Uterus (tissue), 3 donors: ENCODE measurements at regions not wholly inside any gene's neighbourhood (a gene's known extent, or its start where the extent isn't known, plus 50 kb on each side); places are given as distances from the start of the nearest gene placed in this dataset.

Experiments
- DNase-seq, 2 donors: peaks; one replicate each; pipeline ENCODE4 v3.0.0-alpha.2; 2019 to 2020
- H3K27ac ChIP-seq, 2 donors: fragments of 200-600 bp; sonication (generic); 1 replicate in 1 of 2; 2 replicates in 1 of 2; pipeline ENCODE4 v1.5.1; 2016 to 2018
- H3K27me3 ChIP-seq, 2 donors: fragments of 200-600 bp; sonication (generic); one replicate each; pipeline ENCODE4 v1.5.1; 2018 to 2019; ENCODE audit warnings: control low read depth in 1 of 2
- H3K36me3 ChIP-seq, 2 donors: fragments of 200-600 bp; sonication (generic); one replicate each; pipeline ENCODE4 v1.5.1; 2019; ENCODE audit warnings: control low read depth in 1 of 2
- H3K4me1 ChIP-seq, 2 donors: fragments of 200-600 bp; sonication (generic); one replicate each; pipeline ENCODE4 v1.5.1; 2018 to 2019; ENCODE audit warnings: control low read depth in 1 of 2
- H3K4me3 ChIP-seq, 2 donors: fragments of 200-600 bp; sonication (generic); 1 replicate in 1 of 2; 2 replicates in 1 of 2; pipeline ENCODE4 v1.5.1; 2018 to 2019; ENCODE audit warnings: mild to moderate bottlenecking in 1 of 2
- H3K9me3 ChIP-seq, 2 donors: fragments of 200-600 bp; sonication (generic); one replicate each; pipeline ENCODE4 v1.5.1; 2019; ENCODE audit warnings: control low read depth in 1 of 2
- POLR2A ChIP-seq, 2 donors: fragments of 450-650 bp; IDR thresholded peaks; one replicate each; pipeline ENCODE4 v1.6.1; 2016; ENCODE audit warnings: antibody characterized with exemption in 2 of 2, mild to moderate bottlenecking in 1 of 2, moderate library complexity in 1 of 2
- intact Hi-C: fragments of 100-400 bp; cut with DNase I; formaldehyde crosslinking; loops from one replicate; pipeline ENCODE4 v1.15.1; 2023; ENCODE audit warnings: low total_unique reads
- TF ChIP-seq, protein P1 (sequence below), 4 experiments: fragments of 200-600 bp in 2 of 4; fragments of 450-650 bp in 2 of 4; sonication (generic) in 2 of 4; IDR thresholded peaks; one replicate each; pipeline ENCODE4 v1.5.1; 2016 to 2019; ENCODE audit warnings: antibody characterized with exemption in 4 of 4, mild to moderate bottlenecking in 2 of 4, moderate library complexity in 1 of 4
- donor health status: DM: yes; HTN: yes; CAD: no.

DNA sequence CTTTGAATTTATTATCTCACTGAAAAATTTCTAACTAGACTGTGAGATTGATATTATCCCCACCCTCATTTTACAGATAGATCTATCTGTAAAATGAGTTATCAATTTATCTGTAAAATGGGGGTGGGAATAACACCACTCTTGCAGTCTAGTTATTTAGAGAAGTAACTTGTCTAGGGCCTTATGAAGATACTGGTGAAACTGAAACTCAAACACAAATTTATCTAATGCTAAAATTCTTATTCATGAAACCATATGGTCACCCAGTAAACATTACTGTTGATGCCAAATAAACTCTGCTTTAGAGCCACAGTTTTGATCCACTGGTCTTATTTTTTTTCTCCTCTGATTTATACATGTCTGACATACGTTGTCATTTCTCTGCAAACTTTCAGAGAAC lies 52.1 kb upstream of the SMIM36 start:
- no peak for DNase-seq
- H3K27ac ChIP-seq, result no peak overlapping the region
- H3K4me1 ChIP-seq, result no peaks in the 10 kb centered on the region
- H3K36me3 ChIP-seq, result no peaks in the 10 kb centered on the region
- H3K4me3 ChIP-seq, result no peak overlapping the region
- no peaks in the 10 kb centered on the region for H3K9me3 ChIP-seq
- H3K27me3 ChIP-seq, result no peaks in the 10 kb centered on the region
- intact Hi-C loops, result no loop called here
- TF ChIP-seq POLR2A (IDR thresholded peaks at IDR 0.05), result no peak
- TF ChIP-seq, protein P1, sequence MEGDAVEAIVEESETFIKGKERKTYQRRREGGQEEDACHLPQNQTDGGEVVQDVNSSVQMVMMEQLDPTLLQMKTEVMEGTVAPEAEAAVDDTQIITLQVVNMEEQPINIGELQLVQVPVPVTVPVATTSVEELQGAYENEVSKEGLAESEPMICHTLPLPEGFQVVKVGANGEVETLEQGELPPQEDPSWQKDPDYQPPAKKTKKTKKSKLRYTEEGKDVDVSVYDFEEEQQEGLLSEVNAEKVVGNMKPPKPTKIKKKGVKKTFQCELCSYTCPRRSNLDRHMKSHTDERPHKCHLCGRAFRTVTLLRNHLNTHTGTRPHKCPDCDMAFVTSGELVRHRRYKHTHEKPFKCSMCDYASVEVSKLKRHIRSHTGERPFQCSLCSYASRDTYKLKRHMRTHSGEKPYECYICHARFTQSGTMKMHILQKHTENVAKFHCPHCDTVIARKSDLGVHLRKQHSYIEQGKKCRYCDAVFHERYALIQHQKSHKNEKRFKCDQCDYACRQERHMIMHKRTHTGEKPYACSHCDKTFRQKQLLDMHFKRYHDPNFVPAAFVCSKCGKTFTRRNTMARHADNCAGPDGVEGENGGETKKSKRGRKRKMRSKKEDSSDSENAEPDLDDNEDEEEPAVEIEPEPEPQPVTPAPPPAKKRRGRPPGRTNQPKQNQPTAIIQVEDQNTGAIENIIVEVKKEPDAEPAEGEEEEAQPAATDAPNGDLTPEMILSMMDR (IDR thresholded peaks at IDR 0.05), result no peak

DNA sequence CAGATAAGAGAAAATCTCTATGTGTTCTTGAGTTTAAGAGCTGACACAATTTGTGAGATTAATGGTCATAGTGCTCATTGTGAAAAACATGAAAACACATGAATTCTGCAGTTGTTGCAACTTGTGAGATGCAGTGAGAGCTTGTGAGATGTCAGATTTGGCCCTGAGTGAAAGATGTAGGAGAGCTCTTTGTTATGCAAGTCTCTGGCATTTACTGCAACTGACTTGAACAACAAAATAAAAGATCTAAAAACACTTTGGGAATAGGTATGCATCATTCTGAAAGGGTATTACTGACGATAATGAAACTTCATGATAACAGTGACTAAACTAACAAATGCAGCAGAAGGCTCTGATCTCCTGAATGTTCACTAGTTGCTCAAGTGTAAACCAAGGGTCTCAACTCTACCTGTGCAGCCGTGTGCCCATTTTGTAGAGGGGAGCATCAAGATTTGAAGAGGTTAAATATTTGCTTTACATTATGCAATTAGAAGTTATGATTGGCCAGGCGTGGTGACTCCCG lies 50.8 kb upstream of the SMIM36 start:
- no peak for DNase-seq

DNA sequence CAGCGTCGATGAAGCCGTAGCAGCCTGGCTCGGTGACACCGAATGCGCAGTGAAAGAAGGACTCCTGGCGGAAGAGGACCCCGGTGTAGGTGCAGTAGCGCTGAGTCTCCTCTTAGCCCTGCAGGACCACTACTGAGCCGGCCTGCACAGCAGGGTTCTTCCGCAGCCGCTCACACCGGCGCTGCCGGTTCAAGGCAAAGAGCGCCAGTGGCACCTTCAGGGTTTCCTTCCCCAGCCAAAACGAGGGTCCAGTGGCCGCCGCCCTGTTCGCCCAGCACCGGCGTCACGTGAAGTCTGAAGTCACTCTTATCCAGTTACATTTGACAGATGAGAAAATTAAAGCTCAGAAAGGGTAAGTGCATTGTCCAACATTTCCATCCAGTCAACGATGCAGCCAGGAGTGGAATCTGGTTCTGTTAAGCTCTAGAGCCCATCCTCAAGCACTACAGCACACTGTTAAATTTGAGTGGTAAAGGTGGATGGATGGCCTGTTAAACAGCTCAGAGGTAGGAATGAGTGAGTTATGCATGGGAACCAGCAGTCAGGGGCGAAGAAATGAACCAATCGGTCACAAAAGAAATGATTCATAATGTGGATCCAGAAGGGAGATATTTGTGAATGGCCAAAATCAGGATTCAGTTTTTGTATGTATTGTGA lies 50.2 kb upstream of the SMIM36 start:
- H3K36me3 ChIP-seq, result no peaks in the 10 kb centered on the region
- H3K27ac ChIP-seq, result no peak overlapping the region
- intact Hi-C loops, result no loop called here
- H3K4me1 ChIP-seq, result no peaks in the 10 kb centered on the region
- H3K27me3 ChIP-seq, result no peaks in the 10 kb centered on the region
- no peak for DNase-seq
- no peak overlapping the region for H3K4me3 ChIP-seq
- H3K9me3 ChIP-seq, result no peaks in the 10 kb centered on the region
- TF ChIP-seq, protein P1 (IDR thresholded peaks at IDR 0.05), result no peak
- TF ChIP-seq POLR2A (IDR thresholded peaks at IDR 0.05), result no peak

More for the DNA sequence above, 50.8 kb upstream of the SMIM36 start:
- Histone ChIP-seq H3K27ac (no peak overlapping the region), H3K4me1 (no peaks in the 10 kb centered on the region), H3K9me3 (no peaks in the 10 kb centered on the region), H3K4me3 (no peak overlapping the region), H3K27me3 (no peaks in the 10 kb centered on the region), H3K36me3 (no peaks in the 10 kb centered on the region)
- intact Hi-C loops, result no loop called here
- TF ChIP-seq, protein P1 (IDR thresholded peaks at IDR 0.05), result no peak
- TF ChIP-seq POLR2A (IDR thresholded peaks at IDR 0.05), result no peak
